ENCODE measurements at regions not wholly inside any gene's neighbourhood (a gene's known extent, or its start where the extent isn't known, plus 50 kb on each side); places are given as distances from the start of the nearest gene placed in this dataset.

DNA sequence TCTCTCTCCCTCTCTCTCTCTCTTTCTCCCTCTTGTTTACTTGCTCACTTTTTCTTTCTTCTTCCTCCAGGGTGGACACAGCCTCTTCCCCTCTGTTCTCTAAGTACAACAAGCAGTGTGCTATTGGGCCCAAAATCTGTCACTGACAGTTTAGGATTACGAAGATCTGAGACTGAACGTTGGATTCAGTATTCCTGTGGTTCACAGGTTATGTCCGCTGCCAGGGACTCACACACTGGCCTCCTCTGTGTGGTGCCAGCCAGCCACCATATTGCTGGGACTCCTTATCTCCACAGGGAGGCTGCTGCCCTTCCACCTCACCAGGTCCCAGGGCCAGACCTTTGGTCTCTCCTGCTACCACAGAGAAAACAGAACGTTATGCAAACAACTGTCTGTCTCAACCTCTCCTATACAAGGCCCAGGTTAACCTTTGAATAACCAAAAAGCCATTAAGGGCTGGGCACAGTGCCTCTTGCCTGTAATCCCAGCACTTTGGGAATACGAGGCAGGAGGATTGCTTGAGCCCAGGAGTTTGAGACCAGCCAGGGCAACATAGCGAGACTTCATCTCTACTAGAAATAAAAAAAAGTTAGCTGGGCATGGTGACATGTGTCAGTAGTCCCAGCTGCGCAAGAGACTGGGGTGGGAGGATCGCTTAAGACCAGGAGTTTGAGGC lies 171.9 kb upstream of the RAB4A start:
- H3K36me3 ChIP-seq, result no peaks in the 10 kb centered on the region
- H3K4me3 ChIP-seq, result no peak overlapping the region
- H3K9me3 ChIP-seq, result no peaks in the 10 kb centered on the region
- H3K27me3 ChIP-seq, result no peaks in the 10 kb centered on the region
- no peak overlapping the region for H3K27ac ChIP-seq
- ATAC-seq, result no peak
- 78 to 92% methylated on average over 6 to 7 of the region's 8 CpGs for WGBS, 2 donors (ENCODE audit: low coverage in 1 of 2)
- TF ChIP-seq POLR2AphosphoS5 (IDR thresholded peaks at IDR 0.05) (no peak), POLR2A (IDR thresholded peaks at IDR 0.05) (no peak)
- peaks cover 0 to 18% (median 6%) of the 10 kb centered on the region in 3 donors for H3K4me1 ChIP-seq

GRCh38 chr1:229101011-229101871 lies 169.7 kb upstream of the RAB4A start:
- Histone ChIP-seq H3K9me3 (no peaks in the 10 kb centered on the region), H3K27ac (no peak overlapping the region), H3K4me1 (peaks cover 0 to 14% (median 6%) of the 10 kb centered on the region in 3 donors), H3K4me3 (no peak overlapping the region), H3K36me3 (no peaks in the 10 kb centered on the region), H3K27me3 (no peaks in the 10 kb centered on the region)
- TF ChIP-seq EP300 (IDR thresholded peaks at IDR 0.05), result no peak
- no peak for TF ChIP-seq CTCF (IDR thresholded peaks at IDR 0.05)
- no peak for TF ChIP-seq POLR2A (IDR thresholded peaks at IDR 0.05)
- no peak for TF ChIP-seq POLR2AphosphoS5 (IDR thresholded peaks at IDR 0.05)
- no peak for ATAC-seq
- WGBS, 2 donors (ENCODE audit: low coverage in 1 of 2), result 79 to 82% methylated on average over 6 to 10 of the region's 10 CpGs

DNA sequence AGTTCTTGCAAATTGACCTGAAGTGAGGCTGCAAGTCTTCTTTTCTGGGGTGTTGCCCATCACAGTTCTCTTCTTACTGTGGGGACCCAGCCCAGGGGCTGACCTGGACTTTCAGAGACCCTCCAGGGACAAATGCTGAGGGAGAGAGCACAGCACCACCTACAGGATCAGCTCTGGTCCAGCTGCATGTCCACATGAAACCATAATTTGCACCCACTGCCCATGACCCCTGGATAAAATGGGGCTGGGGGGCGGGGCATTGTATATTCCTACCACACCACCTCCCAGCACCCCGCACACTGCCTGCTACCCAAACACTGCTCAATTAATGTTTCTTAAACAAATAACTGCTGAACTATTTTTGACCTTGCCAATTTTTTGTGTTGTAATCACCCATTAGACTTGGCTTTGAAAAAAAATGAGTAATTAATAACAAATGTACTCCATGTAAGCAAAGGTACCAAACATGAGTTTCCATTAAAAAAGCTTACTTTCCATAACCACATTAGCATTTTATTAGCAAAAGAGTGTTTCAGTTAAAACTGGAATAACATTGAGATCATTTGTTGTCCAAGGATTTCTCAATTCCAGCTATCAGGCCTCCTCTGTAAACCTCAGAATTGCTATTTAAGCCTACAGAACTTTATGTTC lies 168.0 kb upstream of the RAB4A start:
- no peaks in the 10 kb centered on the region for H3K36me3 ChIP-seq
- H3K4me3 ChIP-seq, result no peak overlapping the region
- no peaks in the 10 kb centered on the region for H3K9me3 ChIP-seq
- H3K27ac ChIP-seq, result no peak overlapping the region
- peak; percentile 22 for ATAC-seq
- TF ChIP-seq POLR2AphosphoS5 (IDR thresholded peaks at IDR 0.05) (peak; percentile 26), EP300 (IDR thresholded peaks at IDR 0.05) (no peak), POLR2A (IDR thresholded peaks at IDR 0.05) (no peak), CTCF (IDR thresholded peaks at IDR 0.05) (peak in 1 of 4 experiments; percentile 18)
- no peaks in the 10 kb centered on the region for H3K27me3 ChIP-seq
- 57 to 100% methylated on average over 2 of the region's 2 CpGs for WGBS, 2 donors (ENCODE audit: low coverage in 1 of 2)
- H3K4me1 ChIP-seq, result peaks cover 0 to 24% (median 6%) of the 10 kb centered on the region in 3 donors

- WGBS, 2 donors (ENCODE audit: low coverage in 1 of 2), result 65 to 85% methylated on average over 2 of the region's 2 CpGs
These were observed 166.3 kb upstream of the RAB4A start for GRCh38 chr1:229104654-229105053.

More at GRCh38 chr1:229104654-229105053, 166.3 kb upstream of the RAB4A start:
- peaks cover 0 to 41% (median 12%) of the 10 kb centered on the region in 3 donors for H3K4me1 ChIP-seq
- no peak overlapping the region for H3K4me3 ChIP-seq
- no peaks in the 10 kb centered on the region for H3K36me3 ChIP-seq
- H3K9me3 ChIP-seq, result no peaks in the 10 kb centered on the region
- no peaks in the 10 kb centered on the region for H3K27me3 ChIP-seq
- no peak for ATAC-seq
- H3K27ac ChIP-seq, result no peak overlapping the region
- TF ChIP-seq EP300 (IDR thresholded peaks at IDR 0.05) (no peak), POLR2AphosphoS5 (IDR thresholded peaks at IDR 0.05) (no peak), POLR2A (IDR thresholded peaks at IDR 0.05) (no peak), CTCF (IDR thresholded peaks at IDR 0.05) (no peak)
